Trophoblast cell (in vitro differentiated cells and primary cell): ENCODE measurements at regions not wholly inside any gene's neighbourhood (a gene's known extent, or its start where the extent isn't known, plus 50 kb on each side); places are given as distances from the start of the nearest gene placed in this dataset.

Experiments
- DNase-seq, 2 donors: peaks; one replicate each; pipeline ENCODE4 v3.0.0-alpha.2; 2016
- H2AFZ ChIP-seq: 2 replicates; pipeline ENCODE4 v1.6.1; 2013; ENCODE audit warnings: low read length, moderate library complexity, mild to moderate bottlenecking; ENCODE audit not compliant: insufficient read depth, poor library complexity
- H2AK5ac ChIP-seq: 2 replicates; pipeline ENCODE4 v1.6.1; 2013; ENCODE audit warnings: mild to moderate bottlenecking, low read length
- H2BK120ac ChIP-seq: 2 replicates; pipeline ENCODE4 v1.6.1; 2013; ENCODE audit warnings: low read length, mild to moderate bottlenecking, moderate library complexity; ENCODE audit not compliant: insufficient read depth, poor library complexity
- H2BK12ac ChIP-seq: 2 replicates; pipeline ENCODE4 v1.6.1; 2013; ENCODE audit warnings: mild to moderate bottlenecking, low read length, moderate library complexity
- H2BK5ac ChIP-seq: 2 replicates; pipeline ENCODE4 v1.6.1; 2013; ENCODE audit warnings: low read length, low read depth, moderate library complexity, mild to moderate bottlenecking; ENCODE audit not compliant: poor library complexity
- H3K14ac ChIP-seq: 2 replicates; pipeline ENCODE4 v1.6.1; 2013; ENCODE audit warnings: mild to moderate bottlenecking, low read length
- H3K18ac ChIP-seq: 2 replicates; pipeline ENCODE4 v1.6.1; 2013; ENCODE audit warnings: mild to moderate bottlenecking, low read length
- H3K23ac ChIP-seq: 2 replicates; pipeline ENCODE4 v1.6.1; 2013; ENCODE audit warnings: low read length
- H3K27ac ChIP-seq: 2 replicates; pipeline ENCODE4 v1.5.1; 2013; ENCODE audit warnings: low read depth, mild to moderate bottlenecking, inconsistent platforms, low read length, moderate library complexity
- H3K27me3 ChIP-seq: 2 replicates; pipeline ENCODE4 v1.6.1; 2013; ENCODE audit warnings: inconsistent platforms, mild to moderate bottlenecking, low read length, moderate library complexity; ENCODE audit not compliant: insufficient read depth
- H3K36me3 ChIP-seq, 2 experiments: 1 replicate in 1 of 2; 2 replicates in 1 of 2; pipeline ENCODE4 v1.6.1; 2013; ENCODE audit warnings: low read length in 2 of 2, mild to moderate bottlenecking in 2 of 2, moderate library complexity in 1 of 2; ENCODE audit not compliant: insufficient read depth in 2 of 2, control insufficient read depth in 1 of 2
- H3K4ac ChIP-seq: 2 replicates; pipeline ENCODE4 v1.6.1; 2013; ENCODE audit warnings: low read depth, mild to moderate bottlenecking, low read length, moderate library complexity
- H3K4me1 ChIP-seq, 2 experiments: 1 replicate in 1 of 2; 2 replicates in 1 of 2; pipeline ENCODE4 v1.6.1; 2013; ENCODE audit warnings: low read length in 2 of 2, mild to moderate bottlenecking in 2 of 2, moderate library complexity in 1 of 2; ENCODE audit not compliant: insufficient read depth in 2 of 2, control insufficient read depth in 1 of 2
- H3K4me2 ChIP-seq: 2 replicates; pipeline ENCODE4 v1.6.1; 2013; ENCODE audit warnings: inconsistent platforms, mild to moderate bottlenecking, low read length, moderate library complexity
- H3K4me3 ChIP-seq: 2 replicates; pipeline ENCODE4 v1.5.1; 2013; ENCODE audit warnings: mild to moderate bottlenecking, low read depth, low read length, inconsistent platforms
- H3K79me1 ChIP-seq: one replicate; pipeline ENCODE4 v1.6.1; 2013; ENCODE audit warnings: low read length
- H3K79me2 ChIP-seq: 2 replicates; pipeline ENCODE4 v1.6.1; 2013; ENCODE audit warnings: low read length, mild to moderate bottlenecking; ENCODE audit not compliant: control insufficient read depth, insufficient read depth, poor library complexity
- H3K9ac ChIP-seq: 2 replicates; pipeline ENCODE4 v1.6.1; 2013; ENCODE audit warnings: mild to moderate bottlenecking, low read length
- H3K9me3 ChIP-seq: 2 replicates; pipeline ENCODE4 v1.6.1; 2013; ENCODE audit warnings: low read depth, mild to moderate bottlenecking, control low read depth, inconsistent platforms, low read length; ENCODE audit not compliant: insufficient read depth
- H4K12ac ChIP-seq: 2 replicates; pipeline ENCODE4 v1.6.1; 2013; ENCODE audit warnings: low read depth, mild to moderate bottlenecking, low read length, moderate library complexity
- H4K8ac ChIP-seq: 2 replicates; pipeline ENCODE4 v1.6.1; 2013; ENCODE audit warnings: low read depth, mild to moderate bottlenecking, low read length, moderate library complexity
- H4K91ac ChIP-seq: one replicate; pipeline ENCODE4 v1.6.1; 2013; ENCODE audit warnings: low read depth, mild to moderate bottlenecking, low read length, moderate library complexity
- WGBS: extraction: QIAGEN DNeasy Blood & Tissue Kit; methylation state at CpG from one replicate; pipeline ENCODE4 v1.1.7; 2013; ENCODE audit warnings: missing lambda C conversion rate; ENCODE audit not compliant: insufficient read length, insufficient coverage; ENCODE audit errors: extremely low coverage; 5-methylcytosine and 5-hydroxymethylcytosine counted together

GRCh38 chr6:105844275-105844883 is 241.8 kb upstream of the PRDM1 start:
- H2AK5ac ChIP-seq, result no peak overlapping the region
- no peak overlapping the region for H3K4me2 ChIP-seq
- H3K4ac ChIP-seq, result no peak overlapping the region
- no peaks in the 10 kb centered on the region for H3K27me3 ChIP-seq
- no peak overlapping the region for H3K14ac ChIP-seq
- H2AFZ ChIP-seq, result no peak overlapping the region
- H3K4me1 ChIP-seq, result no peaks in the 10 kb centered on the region
- H2BK5ac ChIP-seq, result no peak overlapping the region
- H3K27ac ChIP-seq, result no peak overlapping the region
- no CpG with 5 or more reads among the region's 7 CpGs for WGBS
- no peaks in the 10 kb centered on the region for H3K79me1 ChIP-seq
- no peak overlapping the region for H2BK120ac ChIP-seq
- H4K8ac ChIP-seq, result no peak overlapping the region
- H3K79me2 ChIP-seq, result no peaks in the 10 kb centered on the region
- no peak overlapping the region for H3K9ac ChIP-seq
- no peak overlapping the region for H3K18ac ChIP-seq
- no peak overlapping the region for H4K91ac ChIP-seq
- no peaks in the 10 kb centered on the region for H3K9me3 ChIP-seq
- no peak overlapping the region for H2BK12ac ChIP-seq
- H3K36me3 ChIP-seq, result no peaks in the 10 kb centered on the region
- no peak overlapping the region for H3K4me3 ChIP-seq
- H3K23ac ChIP-seq, result no peak overlapping the region
- no peak for DNase-seq
- H4K12ac ChIP-seq, result no peak overlapping the region

GRCh38 chr6:105839266-105839665 is 246.9 kb upstream of the PRDM1 start:
- H2BK12ac ChIP-seq, result no peak overlapping the region
- no peaks in the 10 kb centered on the region for H3K27me3 ChIP-seq
- H2AK5ac ChIP-seq, result no peak overlapping the region
- H3K4ac ChIP-seq, result no peak overlapping the region
- no peak overlapping the region for H3K14ac ChIP-seq
- no peak overlapping the region for H2BK120ac ChIP-seq
- no peak overlapping the region for H3K23ac ChIP-seq
- no peak for DNase-seq
- H3K27ac ChIP-seq, result no peak overlapping the region
- H3K4me2 ChIP-seq, result no peak overlapping the region
- H3K79me1 ChIP-seq, result no peaks in the 10 kb centered on the region
- no peaks in the 10 kb centered on the region for H3K36me3 ChIP-seq
- no peak overlapping the region for H3K9ac ChIP-seq
- no peak overlapping the region for H4K91ac ChIP-seq
- H3K4me3 ChIP-seq, result no peak overlapping the region
- H3K79me2 ChIP-seq, result no peaks in the 10 kb centered on the region
- H2AFZ ChIP-seq, result no peak overlapping the region
- no peak overlapping the region for H4K12ac ChIP-seq
- no peak overlapping the region for H3K18ac ChIP-seq
- no peaks in the 10 kb centered on the region for H3K4me1 ChIP-seq
- H4K8ac ChIP-seq, result no peak overlapping the region
- H3K9me3 ChIP-seq, result no peaks in the 10 kb centered on the region
- no peak overlapping the region for H2BK5ac ChIP-seq

- Histone ChIP-seq H2BK120ac (no peak overlapping the region), H3K36me3 (no peaks in the 10 kb centered on the region), H3K79me2 (no peaks in the 10 kb centered on the region), H2BK5ac (no peak overlapping the region), H3K14ac (no peak overlapping the region), H3K9me3 (no peaks in the 10 kb centered on the region), H3K27me3 (no peaks in the 10 kb centered on the region), H2AK5ac (no peak overlapping the region), H3K79me1 (no peaks in the 10 kb centered on the region), H3K9ac (no peak overlapping the region), H2BK12ac (no peak overlapping the region), H4K12ac (no peak overlapping the region), H3K27ac (no peak overlapping the region), H3K4me2 (no peak overlapping the region), H3K18ac (no peak overlapping the region), H3K4ac (no peak overlapping the region), H3K4me1 (no peaks in the 10 kb centered on the region), H3K4me3 (no peak overlapping the region), H2AFZ (no peak overlapping the region), H4K91ac (no peak overlapping the region), H3K23ac (no peak overlapping the region), H4K8ac (no peak overlapping the region)
- no peak for DNase-seq
- WGBS, result no CpG with 5 or more reads among the region's 1 CpG
These were observed 248.0 kb upstream of the PRDM1 start for GRCh38 chr6:105838171-105838570.

GRCh38 chr6:105836889-105837288 is 249.2 kb upstream of the PRDM1 start:
- Histone ChIP-seq H3K79me1 (no peaks in the 10 kb centered on the region), H4K8ac (no peak overlapping the region), H3K27me3 (no peaks in the 10 kb centered on the region), H3K9ac (no peak overlapping the region), H2AK5ac (no peak overlapping the region), H4K12ac (no peak overlapping the region), H3K36me3 (no peaks in the 10 kb centered on the region), H3K18ac (no peak overlapping the region), H3K27ac (no peak overlapping the region), H2AFZ (no peak overlapping the region), H3K23ac (no peak overlapping the region), H3K4me1 (no peaks in the 10 kb centered on the region), H4K91ac (no peak overlapping the region), H3K4me2 (no peak overlapping the region), H2BK12ac (no peak overlapping the region), H3K79me2 (no peaks in the 10 kb centered on the region), H2BK5ac (no peak overlapping the region), H3K14ac (no peak overlapping the region), H3K4me3 (no peak overlapping the region), H2BK120ac (no peak overlapping the region), H3K9me3 (no peaks in the 10 kb centered on the region), H3K4ac (no peak overlapping the region)
- DNase-seq, result peak in 1 of 2 donors; percentile 25
- no CpG with 5 or more reads among the region's 5 CpGs for WGBS
